HG03558 (cell line): ENCODE measurements at regions not wholly inside any gene's neighbourhood (a gene's known extent, or its start where the extent isn't known, plus 50 kb on each side); places are given as distances from the start of the nearest gene placed in this dataset.
"Not testable (repeated sequence)": the region's sequence is repeated elsewhere in the genome, so short reads cannot be mapped to it uniquely, and the experiment has no call there.

ENCODE experiments used
- ATAC-seq: cut with Tn5 transposase; IDR thresholded peaks from one replicate; pipeline ENCODE4 v1.9.1; 2021; ENCODE audit warnings: moderate number of reproducible peaks; ENCODE audit not compliant: unreplicated experiment; ENCODE audit errors: extremely low read depth

DNA sequence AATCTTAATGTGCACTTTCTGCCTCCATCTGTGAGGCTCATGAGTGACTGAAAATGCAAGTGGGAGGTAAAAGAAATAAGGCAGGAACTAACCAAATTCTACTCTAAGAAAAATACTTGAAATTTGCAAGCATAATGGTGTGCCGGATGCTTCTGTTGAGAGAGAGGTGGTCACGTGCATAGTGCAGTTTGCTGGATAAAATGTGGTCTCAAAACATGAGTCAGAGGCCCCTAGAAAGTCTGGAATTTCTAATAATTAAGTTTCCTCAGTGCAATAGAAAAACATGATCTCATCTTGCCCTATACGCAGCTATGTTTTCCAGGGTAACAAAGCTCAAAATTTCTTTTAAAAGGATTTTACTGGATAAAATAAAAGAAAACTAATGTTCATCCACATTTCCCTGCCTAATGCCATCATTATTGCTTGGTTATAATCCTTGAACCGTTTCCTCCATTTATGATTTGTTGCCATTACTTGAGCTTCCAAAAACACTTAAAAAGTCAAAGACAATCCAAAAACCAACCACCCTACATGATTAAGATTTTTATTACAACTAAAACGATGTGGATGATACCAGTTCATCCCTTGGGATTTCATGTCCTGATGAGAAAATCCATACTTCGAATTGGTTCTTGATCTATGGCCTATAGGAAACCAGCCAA lies 351.7 kb upstream of the ARID1B start:
- no peak for ATAC-seq

DNA sequence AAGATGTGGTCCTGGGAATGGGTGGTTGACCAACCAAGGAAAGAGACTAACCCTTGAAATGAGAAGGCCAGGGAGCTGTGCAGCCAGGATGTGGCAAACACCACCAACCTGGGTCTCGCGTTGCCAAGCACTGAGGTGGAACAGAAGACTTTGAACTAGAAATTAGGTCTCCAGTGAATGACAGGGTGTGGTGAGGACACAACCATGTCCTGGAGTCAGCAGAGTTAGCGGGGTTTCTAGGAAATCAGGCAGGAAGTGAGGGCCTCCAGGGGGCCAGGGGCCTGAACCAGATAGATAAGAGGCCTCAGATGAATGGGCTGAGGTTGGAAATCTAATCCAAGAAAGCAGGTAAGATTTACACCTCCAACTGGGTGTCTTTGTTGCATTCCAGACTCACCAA lies 353.3 kb upstream of the ARID1B start:
- ATAC-seq: no peak

DNA sequence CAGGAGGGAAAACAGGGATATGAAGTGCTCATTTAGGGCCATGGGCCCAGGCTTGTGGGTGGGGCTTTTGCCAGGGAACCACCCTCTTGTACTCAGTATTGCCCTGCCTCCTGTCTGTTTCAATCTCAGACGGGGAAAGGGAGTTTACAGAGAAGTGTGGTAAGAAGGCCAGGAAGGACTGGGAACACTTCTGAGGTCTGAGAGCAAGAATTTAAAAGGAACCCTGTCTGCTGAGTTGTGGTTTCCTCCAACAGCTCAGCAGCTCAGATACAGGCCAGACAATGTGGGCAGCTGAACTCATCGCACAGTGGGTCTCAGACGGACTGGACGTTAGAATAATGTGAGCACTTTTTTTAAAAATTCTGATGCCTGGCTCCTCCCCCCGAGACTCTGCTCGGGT lies 354.1 kb upstream of the ARID1B start:
- ATAC-seq: no peak

DNA sequence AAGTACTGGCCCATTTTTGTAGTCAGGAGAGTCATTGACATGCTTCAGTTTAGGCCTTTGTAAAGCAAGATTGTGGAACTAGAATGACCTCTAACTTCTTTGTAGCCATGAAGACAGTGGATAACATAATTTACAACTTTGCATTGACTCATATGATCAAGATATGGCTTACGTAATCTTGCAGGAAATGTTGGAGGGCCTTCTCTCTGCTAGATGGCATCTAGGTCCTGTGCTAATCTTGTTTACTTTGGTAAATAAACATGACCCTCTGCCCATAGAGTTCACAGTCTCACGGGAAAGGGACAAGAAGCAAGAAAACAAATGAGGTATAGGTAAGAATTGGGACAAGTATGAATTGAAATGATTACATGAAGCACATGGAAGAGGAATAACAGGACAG lies 355.2 kb upstream of the ARID1B start:
- ATAC-seq: no peak

DNA sequence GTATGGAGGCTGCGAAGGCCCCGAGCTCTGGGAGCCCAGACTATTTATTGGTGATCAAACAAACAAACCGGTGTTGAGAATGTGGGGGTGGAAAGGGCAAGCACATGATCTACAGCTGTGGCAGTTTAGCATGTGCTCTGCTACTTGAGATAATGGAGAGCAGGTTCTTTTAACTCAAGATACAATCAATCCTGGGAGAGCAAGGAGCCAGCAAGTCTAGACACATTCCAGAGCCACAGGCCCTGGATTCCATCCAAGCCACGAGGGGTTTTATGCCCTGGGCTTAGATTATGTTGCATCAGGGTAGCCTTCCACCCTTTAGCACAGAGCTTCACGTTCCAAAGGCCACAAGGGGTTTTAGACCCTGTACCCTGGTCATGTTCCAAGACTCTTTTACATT lies 355.9 kb upstream of the ARID1B start:
- not testable (repeated sequence) for ATAC-seq

DNA sequence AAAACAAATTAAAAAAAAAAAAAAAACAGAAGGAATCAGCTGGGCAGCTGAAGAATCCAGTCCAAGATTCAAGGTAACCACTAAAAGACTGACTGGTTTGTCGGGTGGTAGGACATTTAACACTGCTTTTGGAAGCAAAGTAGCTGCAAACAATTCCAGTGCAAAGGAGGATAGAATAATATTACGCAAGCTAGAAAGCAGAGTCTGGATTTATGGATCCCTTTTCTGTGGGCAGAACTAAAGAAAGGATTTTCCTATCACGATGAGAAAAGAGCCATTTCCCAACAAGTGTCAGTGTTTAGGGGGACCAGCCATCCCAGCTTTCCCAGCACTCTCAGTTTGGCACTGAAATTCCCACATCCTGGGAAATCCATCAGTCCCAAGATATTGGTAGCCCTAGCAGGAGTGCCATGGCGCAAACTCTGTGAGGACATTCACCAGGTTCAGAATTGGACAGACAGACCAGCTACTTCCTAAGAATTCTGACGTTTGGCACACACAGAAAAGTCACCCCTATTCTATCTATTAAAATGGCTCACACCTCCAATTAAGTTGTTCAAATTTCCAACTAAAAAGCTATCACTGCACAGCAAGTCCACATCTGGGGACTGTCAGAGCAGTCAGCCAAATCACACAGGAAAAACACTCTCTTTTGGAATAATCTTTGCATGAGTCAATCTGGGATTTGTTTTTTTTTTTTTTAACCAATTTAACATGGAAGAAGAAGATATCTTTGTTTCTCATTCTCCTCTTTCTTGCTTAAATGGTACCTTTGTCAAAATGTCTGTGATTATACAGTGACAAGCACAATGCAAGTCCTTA lies 356.8 kb upstream of the ARID1B start:
- no peak for ATAC-seq

DNA sequence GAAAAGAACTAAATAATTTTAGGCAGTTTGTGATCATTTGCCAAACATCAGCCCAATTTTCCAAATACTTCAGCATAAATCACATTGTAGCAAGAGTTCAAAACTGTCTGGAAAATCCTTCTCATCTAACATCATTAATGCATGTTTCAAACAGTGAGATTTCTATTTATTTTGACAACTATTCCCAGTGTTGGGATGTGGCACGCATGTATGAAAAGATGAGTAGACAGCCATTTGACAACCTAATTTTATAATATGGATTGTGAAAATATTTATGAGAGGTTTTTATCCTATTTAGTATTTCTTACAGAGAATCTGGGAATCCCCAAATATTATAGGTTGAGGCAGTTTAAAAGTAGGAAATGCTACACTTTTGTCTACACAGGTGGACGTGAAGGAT lies 357.6 kb upstream of the ARID1B start:
- ATAC-seq: no peak

DNA sequence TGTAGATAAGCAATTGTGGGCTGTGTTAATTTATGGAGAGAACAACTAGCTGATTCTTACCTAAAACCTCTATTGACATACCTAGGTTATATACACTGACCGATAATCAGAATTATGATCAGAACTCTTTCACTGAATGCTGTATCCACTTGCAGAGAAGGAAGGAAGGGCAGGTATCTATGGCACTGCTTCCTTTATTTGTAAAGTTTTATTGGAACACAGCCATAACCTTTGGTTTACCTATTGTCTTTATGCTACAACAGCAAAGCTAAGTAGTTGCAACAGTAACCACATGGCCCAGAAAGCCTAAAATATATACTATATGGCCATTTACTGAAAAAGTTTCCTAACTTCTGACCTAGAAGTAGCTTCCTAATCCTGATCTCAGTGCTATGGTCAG lies 358.9 kb upstream of the ARID1B start:
- no peak for ATAC-seq

DNA sequence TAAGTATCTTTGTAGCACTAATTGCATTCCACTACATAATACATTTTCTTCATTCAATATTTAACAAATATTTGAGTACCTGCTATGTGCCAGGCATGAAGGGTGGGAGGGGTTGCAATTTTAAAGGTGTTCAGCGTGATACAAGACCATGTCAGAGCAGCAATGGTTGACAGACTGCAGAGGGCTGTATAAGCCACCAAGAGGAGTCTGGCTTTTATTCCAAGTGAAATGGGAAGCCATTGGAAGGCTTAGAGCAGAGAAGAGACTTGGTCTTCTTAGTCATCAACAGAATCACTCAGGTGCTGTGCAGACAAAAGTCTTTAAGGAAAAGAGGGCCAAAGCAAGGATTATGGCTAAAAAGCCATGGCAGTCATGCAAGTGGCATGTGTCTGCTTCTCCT lies 360.8 kb upstream of the ARID1B start:
- no peak for ATAC-seq

DNA sequence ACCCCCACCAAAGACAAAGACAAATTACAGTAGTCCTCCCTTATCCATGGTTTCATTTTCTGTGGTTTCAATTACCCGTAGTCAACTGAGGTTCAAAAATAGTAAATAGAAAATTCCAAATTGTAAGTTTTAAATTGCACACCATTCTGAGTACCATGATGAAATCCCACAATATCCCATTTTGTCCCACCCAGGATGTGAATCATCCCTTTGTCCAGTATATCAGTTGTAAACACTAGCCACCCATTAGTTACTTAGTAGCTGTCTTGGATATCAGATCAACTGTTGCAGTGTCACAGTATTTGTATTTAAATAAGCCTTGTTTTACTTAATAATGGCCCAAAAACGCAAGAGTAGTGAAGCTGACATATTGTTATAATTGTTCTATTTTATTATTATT lies 364.0 kb upstream of the ARID1B start:
- no peak for ATAC-seq

DNA sequence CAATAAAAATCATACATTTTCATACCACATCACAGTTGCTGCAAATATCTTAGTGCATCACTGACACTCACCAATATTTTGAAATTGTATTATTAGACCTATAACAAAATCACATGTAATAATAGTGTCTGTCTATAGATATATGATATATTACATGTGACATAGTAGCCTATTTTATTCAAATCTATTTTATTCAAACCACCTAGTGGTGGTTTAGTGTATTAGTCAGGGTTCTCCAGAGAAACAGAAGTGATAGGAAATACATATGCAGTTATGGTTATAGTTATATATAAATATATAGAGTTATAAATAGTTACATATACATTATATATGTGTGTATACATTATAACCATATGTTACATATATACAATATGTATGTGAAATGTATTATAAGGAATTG lies 366.5 kb upstream of the ARID1B start:
- no peak for ATAC-seq

DNA sequence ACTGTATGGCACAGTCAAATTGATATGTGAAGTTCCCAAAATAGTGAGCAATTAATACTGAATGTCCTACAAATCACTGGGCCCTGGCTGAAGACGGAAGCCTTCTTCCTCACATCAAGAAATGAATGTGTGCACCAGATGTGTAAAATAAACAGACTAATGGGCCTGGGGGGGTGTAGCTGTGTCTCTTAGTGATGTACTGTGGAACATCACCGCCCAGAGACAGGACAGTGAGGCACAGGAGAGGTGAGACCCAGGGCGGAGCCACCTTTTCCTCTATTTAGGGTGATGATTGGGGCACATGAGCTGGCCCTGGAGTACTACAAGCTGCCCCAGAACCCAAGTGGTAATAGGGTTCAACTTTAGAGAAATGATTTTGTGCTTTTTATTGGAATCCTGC lies 368.5 kb upstream of the ARID1B start:
- ATAC-seq: no peak

DNA sequence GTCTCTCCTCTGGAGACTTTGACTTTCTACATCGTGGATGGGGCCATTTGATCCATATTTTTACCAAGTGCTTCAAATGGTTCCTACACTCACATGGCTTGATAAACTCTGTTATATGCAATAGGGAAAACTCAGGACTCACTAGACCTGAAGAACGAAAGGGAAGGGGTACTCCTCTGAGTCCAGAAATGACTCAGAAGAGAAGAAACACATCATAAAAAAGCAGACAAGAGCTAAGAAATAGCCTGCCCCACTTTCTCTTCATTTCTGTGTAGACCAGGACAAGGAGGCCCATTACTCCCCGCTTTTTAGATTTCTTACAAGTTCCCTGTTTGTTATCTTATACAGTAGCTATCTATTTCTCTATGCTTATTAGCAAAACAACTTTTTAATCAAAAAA lies 369.8 kb upstream of the ARID1B start:
- ATAC-seq: no peak

DNA sequence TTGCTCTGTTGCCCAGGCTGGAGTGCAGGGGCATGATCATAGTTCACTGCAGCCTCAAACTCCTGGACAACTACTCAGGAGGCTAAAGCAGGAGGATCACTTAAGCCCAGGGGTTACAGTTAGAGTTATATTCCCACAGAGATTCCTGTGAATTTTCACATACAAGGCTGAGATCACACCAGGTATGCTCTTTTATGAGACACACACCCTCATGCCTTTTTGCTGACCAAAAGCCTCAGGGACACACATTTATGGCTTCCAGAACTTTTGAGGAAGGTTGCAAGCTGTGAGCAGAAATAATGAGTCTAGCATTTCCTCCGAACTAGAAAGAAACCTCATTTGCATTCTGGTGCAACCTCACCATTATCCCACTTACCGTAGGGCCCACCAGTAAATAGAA lies 370.5 kb upstream of the ARID1B start:
- no peak for ATAC-seq

DNA sequence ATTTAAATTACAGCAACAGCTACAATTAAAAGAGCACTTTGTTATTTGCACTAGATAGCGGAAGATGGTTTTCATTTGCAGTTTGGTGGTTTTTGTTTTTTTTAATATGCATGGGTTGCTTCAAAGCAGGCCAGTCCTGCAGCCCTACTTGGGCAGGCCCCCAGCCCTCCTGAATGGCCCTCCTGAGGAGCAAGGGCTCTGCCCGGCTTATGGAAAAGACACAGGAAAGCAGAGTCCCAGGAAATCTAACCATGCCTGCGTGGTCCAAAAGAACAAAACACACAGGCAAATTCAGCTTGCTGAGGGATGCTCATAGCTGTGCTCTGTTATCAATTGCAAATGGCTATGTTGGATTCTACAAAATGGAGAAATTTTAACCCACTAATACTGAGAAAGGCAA lies 371.1 kb upstream of the ARID1B start:
- no peak for ATAC-seq

DNA sequence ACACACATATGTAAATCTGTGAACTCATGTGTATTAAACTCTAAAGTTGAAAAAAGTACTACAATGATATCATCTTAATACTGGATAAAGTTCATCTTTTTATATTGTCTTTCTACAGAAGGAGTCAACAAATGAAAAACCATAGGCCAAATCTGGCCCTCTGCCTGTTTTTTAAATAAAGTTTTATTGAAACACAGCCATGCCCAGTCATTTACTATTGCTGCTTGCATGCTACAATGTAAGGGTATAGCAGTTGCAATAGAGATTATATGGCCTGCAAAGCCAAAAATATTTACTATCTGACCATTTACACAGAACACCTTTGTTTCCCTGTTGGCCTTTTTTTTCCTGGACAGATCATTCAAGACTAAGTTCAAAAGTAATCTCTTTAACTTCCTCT lies 374.6 kb upstream of the ARID1B start:
- ATAC-seq: no peak

DNA sequence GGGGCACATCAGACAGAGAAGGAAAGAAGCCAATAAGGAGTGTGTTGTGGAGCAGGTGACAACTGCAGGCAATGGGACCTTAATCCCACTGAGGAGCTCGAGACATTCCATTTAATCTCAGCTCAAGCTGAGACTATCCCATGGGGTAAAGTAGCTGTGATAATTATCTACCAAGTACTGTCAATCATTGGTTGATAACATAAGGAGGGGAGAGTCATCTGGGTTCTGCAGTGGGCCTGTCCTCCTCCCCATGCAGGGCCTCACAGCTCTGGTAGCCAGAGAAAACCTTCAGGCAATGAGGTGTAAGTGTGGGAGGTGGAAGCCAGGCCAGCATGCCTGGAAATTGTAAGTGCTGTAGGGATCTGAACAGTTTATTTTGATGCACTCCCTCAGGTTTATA lies 375.0 kb upstream of the ARID1B start:
- ATAC-seq: no peak

DNA sequence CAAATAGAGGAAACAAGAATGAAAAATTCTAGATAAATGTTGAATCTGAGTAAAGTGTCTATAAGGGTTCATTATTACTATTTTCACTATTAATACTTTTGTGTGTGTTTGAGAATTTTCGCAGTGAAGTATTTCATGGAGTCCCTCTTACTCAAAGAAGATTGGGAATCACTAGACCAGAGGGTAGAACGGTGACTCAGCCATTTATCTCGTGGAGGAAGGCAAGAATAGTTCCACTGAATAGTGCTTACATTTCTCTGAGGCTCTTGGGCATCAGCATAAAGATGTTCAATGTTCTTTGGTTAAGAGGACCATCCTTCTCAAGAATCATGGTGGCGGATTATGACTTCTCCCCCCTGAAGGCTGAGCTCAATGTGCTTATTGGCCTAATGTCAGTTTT lies 376.7 kb upstream of the ARID1B start:
- no peak for ATAC-seq

DNA sequence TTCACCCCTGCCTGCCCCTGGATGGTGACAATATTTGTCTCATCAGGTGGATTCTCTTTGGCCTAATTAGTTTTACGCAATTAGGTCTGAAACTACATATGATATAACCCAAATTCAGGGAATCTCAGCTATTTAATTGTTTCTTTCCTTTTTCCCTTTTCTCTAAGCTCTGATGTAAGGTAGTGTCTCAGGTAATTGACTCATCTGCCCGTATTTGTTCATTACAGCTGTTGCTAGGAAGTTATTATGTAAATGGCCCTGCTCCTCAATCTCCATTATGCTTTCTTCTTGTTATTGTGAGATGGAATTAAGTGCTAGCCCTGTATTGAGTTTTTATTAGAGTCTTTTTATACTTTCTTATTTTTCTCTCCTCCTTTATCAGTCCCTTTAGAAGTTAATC lies 378.2 kb upstream of the ARID1B start:
- ATAC-seq: no peak

DNA sequence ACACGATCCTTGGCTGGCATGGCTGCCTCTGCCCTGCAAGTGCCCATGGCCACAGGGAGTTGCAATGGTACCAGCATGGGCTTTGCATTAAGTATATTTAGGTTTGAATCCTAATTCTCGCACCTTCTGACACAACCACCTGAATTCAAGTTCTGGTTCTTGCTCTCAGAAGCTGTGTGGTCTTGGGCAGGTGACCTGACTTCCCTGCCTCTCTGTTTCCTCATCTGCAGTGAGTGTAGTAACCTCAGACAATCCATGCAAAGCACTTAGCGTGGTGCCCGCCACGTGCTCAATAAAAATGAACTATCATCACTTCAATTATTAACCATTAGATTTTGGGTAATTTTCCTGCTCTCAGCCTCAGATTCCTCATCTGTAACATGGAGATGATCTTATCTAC lies 378.8 kb upstream of the ARID1B start:
- no peak for ATAC-seq

DNA sequence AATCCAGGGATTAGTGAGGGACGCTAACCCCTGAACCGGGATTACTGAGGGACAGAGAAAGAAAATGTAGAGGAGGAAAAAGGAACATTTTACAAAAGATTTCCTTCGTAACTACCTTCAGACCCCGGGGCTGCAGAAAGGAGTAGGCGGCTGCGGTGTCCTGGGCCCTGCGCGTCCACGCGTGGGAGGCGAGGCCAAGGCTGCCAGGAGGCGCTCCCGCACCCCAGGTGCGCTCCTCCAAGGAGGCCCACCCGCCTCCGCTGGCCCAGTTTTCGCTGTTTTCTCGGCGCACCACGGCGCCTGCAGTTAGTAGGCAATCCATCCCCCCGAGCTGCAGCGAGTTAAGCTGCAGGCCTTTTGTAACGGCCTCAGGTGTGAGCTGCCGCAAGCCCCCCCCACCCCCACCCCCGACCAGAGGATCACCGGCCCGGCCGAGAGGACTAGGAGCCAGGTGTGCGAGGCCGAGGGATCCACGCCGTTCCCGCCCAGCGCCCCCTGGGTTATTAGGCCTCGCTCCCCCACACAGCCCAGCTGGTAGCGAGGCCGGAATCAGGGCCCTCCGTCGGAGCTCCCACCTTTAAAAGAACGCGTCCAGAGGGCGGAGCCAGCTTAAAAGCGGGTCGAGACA lies 380.3 kb upstream of the ARID1B start:
- ATAC-seq: no peak
